ENCODE measurements at regions not wholly inside any gene's neighbourhood (a gene's known extent, or its start where the extent isn't known, plus 50 kb on each side); places are given as distances from the start of the nearest gene placed in this dataset.

GRCh38 chr1:165129568-165130164 is 226.8 kb downstream of the LMX1A start:
- no peak for TF ChIP-seq CEBPB (tag; IDR thresholded peaks at IDR 0.05)
- TF ChIP-seq EP300 (IDR thresholded peaks at IDR 0.05; ENCODE audit: low read length), result no peak
- TF ChIP-seq MAX (CRISPR knock-in tag; IDR thresholded peaks at IDR 0.05), result no peak
